Liver (tissue), 8 donors: ENCODE measurements at regions not wholly inside any gene's neighbourhood (a gene's known extent, or its start where the extent isn't known, plus 50 kb on each side); places are given as distances from the start of the nearest gene placed in this dataset.

Source experiments
- DNase-seq: peaks from one replicate; pipeline ENCODE4 v3.0.0-alpha.2; 2017; ENCODE audit warnings: low spot score
- H3K27ac ChIP-seq, 2 donors: one replicate each; pipeline ENCODE4 v1.7.0; 2013; ENCODE audit warnings: inconsistent platforms in 2 of 2, low read length in 2 of 2, control low read depth in 1 of 2, low read depth in 1 of 2, mild to moderate bottlenecking in 1 of 2
- H3K27me3 ChIP-seq, 4 donors: one replicate each; pipeline versions ENCODE4 v1.6.1 to v1.7.0; 2013; ENCODE audit warnings: low read length in 3 of 4, inconsistent platforms in 1 of 4, mild to moderate bottlenecking in 1 of 4, moderate library complexity in 1 of 4; ENCODE audit not compliant: control insufficient read depth in 4 of 4, insufficient read depth in 4 of 4
- H3K36me3 ChIP-seq, 4 donors: one replicate each; pipeline versions ENCODE4 v1.6.1 to v1.7.0; 2013; ENCODE audit warnings: low read length in 3 of 4, mild to moderate bottlenecking in 3 of 4, low read depth in 1 of 4, moderate library complexity in 1 of 4; ENCODE audit not compliant: control insufficient read depth in 4 of 4, insufficient read depth in 3 of 4
- H3K4me1 ChIP-seq, 4 donors: one replicate each; pipeline versions ENCODE4 v1.6.1 to v1.7.0; 2013; ENCODE audit warnings: low read length in 3 of 4, mild to moderate bottlenecking in 3 of 4, moderate library complexity in 1 of 4; ENCODE audit not compliant: control insufficient read depth in 4 of 4, insufficient read depth in 4 of 4
- H3K4me3 ChIP-seq, 3 donors: one replicate each; pipeline versions ENCODE4 v1.6.1 to v1.7.0; 2013; ENCODE audit warnings: low read length in 3 of 3, control low read depth in 1 of 3, low read depth in 1 of 3, mild to moderate bottlenecking in 1 of 3
- H3K9ac ChIP-seq, 2 donors: one replicate each; pipeline ENCODE4 v1.7.0; 2013; ENCODE audit warnings: low read length in 2 of 2, mild to moderate bottlenecking in 2 of 2, moderate library complexity in 2 of 2, control low read depth in 1 of 2, low read depth in 1 of 2
- H3K9me3 ChIP-seq, 4 donors: one replicate each; pipeline versions ENCODE4 v1.6.1 to v1.7.0; 2013; ENCODE audit warnings: low read length in 3 of 4; ENCODE audit not compliant: control insufficient read depth in 4 of 4
- ATF3 ChIP-seq: IDR thresholded peaks from 2 replicates; pipeline ENCODE4 v1.6.1; 2016; ENCODE audit warnings: antibody characterized with exemption
- EGR1 ChIP-seq, 2 donors: IDR thresholded peaks; 2 replicates each; pipeline ENCODE4 v1.6.1; 2016 to 2018; ENCODE audit warnings: antibody characterized with exemption in 2 of 2, low read depth in 2 of 2
- FOXA1 ChIP-seq: IDR thresholded peaks from 2 replicates; pipeline ENCODE4 v1.6.1; 2016; ENCODE audit warnings: antibody characterized with exemption
- FOXA2 ChIP-seq: IDR thresholded peaks from 2 replicates; pipeline ENCODE4 v1.6.1; 2016; ENCODE audit warnings: antibody characterized with exemption
- GABPA ChIP-seq, 2 donors: IDR thresholded peaks in 1 of 2; conservative IDR thresholded peaks in 1 of 2; 2 replicates each; pipeline ENCODE4 v1.6.1; 2016; ENCODE audit warnings: antibody characterized with exemption in 2 of 2, mild to moderate bottlenecking in 1 of 2, moderate library complexity in 1 of 2
- HNF4A ChIP-seq, 2 donors: conservative IDR thresholded peaks; 2 replicates each; pipeline ENCODE4 v1.6.1; 2016; ENCODE audit warnings: antibody characterized with exemption in 2 of 2, mild to moderate bottlenecking in 2 of 2
- HNF4G ChIP-seq: IDR thresholded peaks from 2 replicates; pipeline ENCODE4 v1.6.1; 2016; ENCODE audit warnings: antibody characterized with exemption
- JUND ChIP-seq, 2 donors: IDR thresholded peaks; 2 replicates each; pipeline ENCODE4 v1.6.1; 2016; ENCODE audit warnings: antibody characterized with exemption in 2 of 2
- NR2F2 ChIP-seq: IDR thresholded peaks from 2 replicates; pipeline ENCODE4 v1.6.1; 2016; ENCODE audit warnings: antibody characterized with exemption
- RAD21 ChIP-seq, 2 donors: IDR thresholded peaks; 2 replicates each; pipeline ENCODE4 v1.6.1; 2016; ENCODE audit warnings: antibody characterized with exemption in 2 of 2, mild to moderate bottlenecking in 2 of 2
- REST ChIP-seq: IDR thresholded peaks from 2 replicates; pipeline ENCODE4 v1.6.1; 2016; ENCODE audit warnings: antibody characterized with exemption, mild to moderate bottlenecking
- RXRA ChIP-seq, 2 donors: IDR thresholded peaks; 2 replicates each; pipeline ENCODE4 v1.6.1; 2017 to 2018; ENCODE audit warnings: antibody characterized with exemption in 2 of 2, mild to moderate bottlenecking in 1 of 2
- SP1 ChIP-seq: IDR thresholded peaks from 2 replicates; pipeline ENCODE4 v1.6.1; 2018; ENCODE audit warnings: antibody characterized with exemption, mild to moderate bottlenecking
- TAF1 ChIP-seq: conservative IDR thresholded peaks from 2 replicates; pipeline ENCODE4 v1.6.1; 2016; ENCODE audit warnings: antibody characterized with exemption, mild to moderate bottlenecking
- YY1 ChIP-seq: IDR thresholded peaks from 2 replicates; pipeline ENCODE4 v1.6.1; 2016; ENCODE audit warnings: antibody characterized with exemption, mild to moderate bottlenecking
- WGBS: extraction: QIAGEN DNeasy Blood & Tissue Kit; methylation state at CpG from one replicate; pipeline ENCODE4 v1.1.7; 2013; 5-methylcytosine and 5-hydroxymethylcytosine counted together
- TF ChIP-seq, protein P1 (sequence below): fragments of 150-350 bp; IDR thresholded peaks from 2 replicates; pipeline ENCODE4 v1.5.1; 2017; ENCODE audit warnings: improper control_type of control experiment, low read depth, low read length; ENCODE audit not compliant: missing input control
- TF ChIP-seq, protein P2 (sequence below): IDR thresholded peaks from 2 replicates; pipeline ENCODE4 v1.6.1; 2016; ENCODE audit warnings: antibody characterized with exemption
- TF ChIP-seq, protein P3 (sequence below): IDR thresholded peaks from 2 replicates; pipeline ENCODE4 v1.6.1; 2016; ENCODE audit warnings: antibody characterized with exemption
- donor health status: healthy.
- donor health status: healthy.
- donor health status: healthy.
- donor health status: healthy.
- donor health status: healthy.

DNA sequence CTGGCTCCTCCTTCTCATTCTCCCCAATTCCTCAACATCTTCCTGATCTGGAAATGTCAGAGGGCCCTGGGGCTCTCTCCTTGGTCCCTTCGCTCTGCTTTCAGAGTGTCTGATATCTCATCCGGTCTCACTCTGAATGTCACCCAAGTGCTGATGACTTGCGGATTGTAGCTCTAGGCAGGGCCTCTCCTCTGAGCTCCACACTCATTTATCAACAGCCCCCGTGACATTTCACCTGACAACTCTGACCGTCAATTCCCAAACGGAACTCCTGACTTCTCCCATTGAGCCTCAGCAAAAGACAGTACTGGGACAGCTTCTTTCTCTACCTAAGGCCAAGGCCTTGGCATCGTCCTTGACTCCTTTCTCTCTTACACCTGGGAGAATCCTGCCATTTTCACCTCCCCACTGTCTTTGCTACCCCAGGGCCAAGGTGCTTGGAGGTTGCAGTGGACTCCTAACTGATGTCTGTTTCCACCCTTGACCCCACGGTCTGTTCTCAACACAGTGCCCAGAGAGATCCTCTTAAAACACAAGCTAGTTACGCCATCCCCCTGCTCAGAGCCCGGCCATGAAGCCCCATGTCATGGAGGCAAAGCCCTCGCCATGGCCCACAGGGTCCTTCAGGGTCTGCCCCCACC is 57.5 kb upstream of the THY1 start:
- H3K9ac ChIP-seq: no peak overlapping the region

More for the DNA sequence above, 57.5 kb upstream of the THY1 start:
- peaks cover 0 to 8% (median 4%) of the 10 kb centered on the region in 4 donors for H3K4me1 ChIP-seq
- H3K4me3 ChIP-seq: no peak overlapping the region
- TF ChIP-seq HNF4G: no peak
- no peak for TF ChIP-seq TAF1
- TF ChIP-seq SP1: no peak
- TF ChIP-seq RAD21 (IDR thresholded peaks at IDR 0.05): no peak
- no peak for TF ChIP-seq RXRA (IDR thresholded peaks at IDR 0.05)
- no peak for TF ChIP-seq YY1
- no peak for TF ChIP-seq REST
- no peak for TF ChIP-seq EGR1 (IDR thresholded peaks at IDR 0.05; ENCODE audit: low read depth in 2 of 2)
- no peak for TF ChIP-seq HNF4A (conservative IDR thresholded peaks at IDR 0.05)
- TF ChIP-seq ATF3: no peak
- TF ChIP-seq JUND (IDR thresholded peaks at IDR 0.05): no peak
- TF ChIP-seq GABPA (IDR thresholded peaks at IDR 0.05 in 1 of 2, conservative IDR thresholded peaks at IDR 0.05 in 1 of 2): no peak
- no peak for TF ChIP-seq FOXA2
- TF ChIP-seq, protein P1, sequence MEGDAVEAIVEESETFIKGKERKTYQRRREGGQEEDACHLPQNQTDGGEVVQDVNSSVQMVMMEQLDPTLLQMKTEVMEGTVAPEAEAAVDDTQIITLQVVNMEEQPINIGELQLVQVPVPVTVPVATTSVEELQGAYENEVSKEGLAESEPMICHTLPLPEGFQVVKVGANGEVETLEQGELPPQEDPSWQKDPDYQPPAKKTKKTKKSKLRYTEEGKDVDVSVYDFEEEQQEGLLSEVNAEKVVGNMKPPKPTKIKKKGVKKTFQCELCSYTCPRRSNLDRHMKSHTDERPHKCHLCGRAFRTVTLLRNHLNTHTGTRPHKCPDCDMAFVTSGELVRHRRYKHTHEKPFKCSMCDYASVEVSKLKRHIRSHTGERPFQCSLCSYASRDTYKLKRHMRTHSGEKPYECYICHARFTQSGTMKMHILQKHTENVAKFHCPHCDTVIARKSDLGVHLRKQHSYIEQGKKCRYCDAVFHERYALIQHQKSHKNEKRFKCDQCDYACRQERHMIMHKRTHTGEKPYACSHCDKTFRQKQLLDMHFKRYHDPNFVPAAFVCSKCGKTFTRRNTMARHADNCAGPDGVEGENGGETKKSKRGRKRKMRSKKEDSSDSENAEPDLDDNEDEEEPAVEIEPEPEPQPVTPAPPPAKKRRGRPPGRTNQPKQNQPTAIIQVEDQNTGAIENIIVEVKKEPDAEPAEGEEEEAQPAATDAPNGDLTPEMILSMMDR: no peak
- no peak for TF ChIP-seq FOXA1
- TF ChIP-seq, protein P2, sequence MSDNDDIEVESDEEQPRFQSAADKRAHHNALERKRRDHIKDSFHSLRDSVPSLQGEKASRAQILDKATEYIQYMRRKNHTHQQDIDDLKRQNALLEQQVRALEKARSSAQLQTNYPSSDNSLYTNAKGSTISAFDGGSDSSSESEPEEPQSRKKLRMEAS: no peak
- TF ChIP-seq, protein P3, sequence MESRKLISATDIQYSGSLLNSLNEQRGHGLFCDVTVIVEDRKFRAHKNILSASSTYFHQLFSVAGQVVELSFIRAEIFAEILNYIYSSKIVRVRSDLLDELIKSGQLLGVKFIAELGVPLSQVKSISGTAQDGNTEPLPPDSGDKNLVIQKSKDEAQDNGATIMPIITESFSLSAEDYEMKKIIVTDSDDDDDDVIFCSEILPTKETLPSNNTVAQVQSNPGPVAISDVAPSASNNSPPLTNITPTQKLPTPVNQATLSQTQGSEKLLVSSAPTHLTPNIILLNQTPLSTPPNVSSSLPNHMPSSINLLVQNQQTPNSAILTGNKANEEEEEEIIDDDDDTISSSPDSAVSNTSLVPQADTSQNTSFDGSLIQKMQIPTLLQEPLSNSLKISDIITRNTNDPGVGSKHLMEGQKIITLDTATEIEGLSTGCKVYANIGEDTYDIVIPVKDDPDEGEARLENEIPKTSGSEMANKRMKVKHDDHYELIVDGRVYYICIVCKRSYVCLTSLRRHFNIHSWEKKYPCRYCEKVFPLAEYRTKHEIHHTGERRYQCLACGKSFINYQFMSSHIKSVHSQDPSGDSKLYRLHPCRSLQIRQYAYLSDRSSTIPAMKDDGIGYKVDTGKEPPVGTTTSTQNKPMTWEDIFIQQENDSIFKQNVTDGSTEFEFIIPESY: no peak
- no peak for TF ChIP-seq NR2F2
- H3K36me3 ChIP-seq: no peaks in the 10 kb centered on the region
- H3K27me3 ChIP-seq: no peaks in the 10 kb centered on the region
- WGBS: 85% methylated on average over 11 of the region's 11 CpGs
- H3K9me3 ChIP-seq: no peaks in the 10 kb centered on the region
- no peak overlapping the region for H3K27ac ChIP-seq
- no peak for DNase-seq
